GM12878 (cell line): ENCODE measurements at regions not wholly inside any gene's neighbourhood (a gene's known extent, or its start where the extent isn't known, plus 50 kb on each side); places are given as distances from the start of the nearest gene placed in this dataset.
A peak's percentile ranks its signal among the peaks of the same experiment; 100 is the strongest.

Experiments used
- ATAC-seq: fragments of 200-7000 bp; cut with Tn5 transposase; 3 replicates; pipeline ENCODE4 v1.9.1; 2020; ENCODE audit warnings: mild to moderate bottlenecking, moderate library complexity
- BruUV-seq: library from RNA; stranded (reverse); fragments of 400-500 nt; replicated peaks from 2 replicates; lab custom pipeline; 2021; lab: Mats Ljungman, UMichigan
- CTCF ChIA-PET: fragments of 300-600 bp; sonication (Branson Sonifier 250); formaldehyde crosslinking; extraction: SDS; loops from one replicate; lab custom pipeline; 2021; ENCODE audit warnings: inconsistent platforms; lab: Yijun Ruan, JAX
- POLR2A ChIA-PET: fragments of 350-600 bp; formaldehyde crosslinking; extraction: SDS; loops from one replicate; lab custom pipeline; 2021; ENCODE audit warnings: inconsistent platforms; lab: Charles Lee
- RAD21 ChIA-PET: fragments of 300-600 bp; sonication (Branson Sonifier 250); formaldehyde crosslinking; loops from one replicate; lab custom pipeline; 2023; ENCODE audit warnings: antibody characterized with exemption; ENCODE audit not compliant: unreplicated experiment; lab: Charles Lee
- SMC1A ChIA-PET: fragments of 300-600 bp; sonication (Branson Sonifier 250); formaldehyde crosslinking; loops from one replicate; lab custom pipeline; 2023; ENCODE audit not compliant: unreplicated experiment, uncharacterized antibody; lab: Charles Lee
- DNase-seq: peaks from one replicate; pipeline ENCODE4 v3.0.0-alpha.2; 2011; ENCODE audit warnings: low read depth, low spot score
- FAIRE-seq: peaks from 3 replicates; lab custom pipeline; 2011; peaks lifted over from hg19 to GRCh38; lab: Jason Lieb, UNC
- H2AFZ ChIP-seq: 2 replicates; pipeline ENCODE4 v1.6.0; 2011; ENCODE audit warnings: low read depth, low read length, control low read depth; ENCODE audit not compliant: control insufficient read depth
- H3K27ac ChIP-seq: 2 replicates; pipeline ENCODE4 v1.5.1; 2011; ENCODE audit warnings: control low read depth; ENCODE audit not compliant: control insufficient read depth, insufficient read depth
- H3K27me3 ChIP-seq, 2 experiments: replicated peaks in 1 of 2; 2 replicates each; pipeline versions ENCODE4 v1.6.0 to v1.6.1; 2011; ENCODE audit warnings: low read length in 1 of 2; ENCODE audit not compliant: control insufficient read depth in 2 of 2, insufficient read depth in 2 of 2
- H3K36me3 ChIP-seq, 2 experiments: 2 replicates each; pipeline ENCODE4 v1.5.1; 2011; ENCODE audit warnings: low read length in 1 of 2; ENCODE audit not compliant: control insufficient read depth in 2 of 2, insufficient read depth in 2 of 2
- H3K4me1 ChIP-seq: 2 replicates; pipeline ENCODE4 v1.6.1; 2011; ENCODE audit warnings: mild to moderate bottlenecking, low read length, moderate library complexity, mixed read lengths; ENCODE audit not compliant: control insufficient read depth, insufficient read depth
- H3K4me2 ChIP-seq: 2 replicates; pipeline ENCODE4 v1.6.0; 2011; ENCODE audit warnings: control low read depth; ENCODE audit not compliant: control insufficient read depth, insufficient read depth
- H3K4me3 ChIP-seq: fragments of 200-600 bp; sonication (generic); 2 replicates; pipeline ENCODE4 v1.5.1; 2016
- H3K79me2 ChIP-seq: 2 replicates; pipeline ENCODE4 v1.6.0; 2011; ENCODE audit warnings: low read length; ENCODE audit not compliant: control insufficient read depth, insufficient read depth
- H3K9ac ChIP-seq: 2 replicates; pipeline ENCODE4 v1.8.0; 2011; ENCODE audit warnings: low read length, control low read depth, mixed read lengths; ENCODE audit not compliant: control insufficient read depth, insufficient read depth
- H3K9me3 ChIP-seq: replicated peaks from 3 replicates; pipeline ENCODE4 v1.5.1; 2011; ENCODE audit warnings: mild to moderate bottlenecking, low read length; ENCODE audit not compliant: control insufficient read depth, insufficient read depth
- H4K20me1 ChIP-seq: 2 replicates; pipeline ENCODE4 v1.6.0; 2011; ENCODE audit not compliant: control insufficient read depth, insufficient read depth
- CHD1 ChIP-seq: IDR thresholded peaks from 2 replicates; pipeline ENCODE4 v1.6.1; 2012; ENCODE audit warnings: low read depth, low read length, improper control_type of control experiment
- ESRRA ChIP-seq: IDR thresholded peaks from 2 replicates; pipeline ENCODE4 v1.6.1; 2012; ENCODE audit warnings: mild to moderate bottlenecking, low read length, improper control_type of control experiment
- GABPA ChIP-seq: IDR thresholded peaks from 2 replicates; pipeline ENCODE4 v1.6.1; 2014; ENCODE audit warnings: antibody characterized with exemption, low read depth, mild to moderate bottlenecking, inconsistent platforms
- HDGF ChIP-seq: fragments of 450-650 bp; IDR thresholded peaks from 2 replicates; pipeline ENCODE4 v1.6.1; 2016; ENCODE audit warnings: antibody characterized with exemption
- RFX5 ChIP-seq: IDR thresholded peaks from 2 replicates; pipeline ENCODE4 v1.6.1; 2011; ENCODE audit warnings: low read depth, low read length, improper control_type of control experiment
- SPI1 ChIP-seq: IDR thresholded peaks from 2 replicates; pipeline ENCODE4 v1.6.1; 2011; ENCODE audit warnings: low read depth, mild to moderate bottlenecking, low read length, moderate library complexity, borderline replicate concordance; ENCODE audit not compliant: insufficient read depth
- SREBF1 ChIP-seq: IDR thresholded peaks from 2 replicates; pipeline ENCODE4 v1.6.1; 2012; ENCODE audit warnings: mild to moderate bottlenecking, low read length
- STAT3 ChIP-seq: IDR thresholded peaks from 2 replicates; pipeline ENCODE4 v1.6.1; 2011; ENCODE audit warnings: low read depth, low read length, improper control_type of control experiment
- TAF1 ChIP-seq: IDR thresholded peaks from 2 replicates; pipeline ENCODE4 v1.6.1; 2011; ENCODE audit warnings: mild to moderate bottlenecking, low read depth, low read length, borderline replicate concordance
- TCF3 ChIP-seq: IDR thresholded peaks from 2 replicates; pipeline ENCODE4 v1.6.1; 2012; ENCODE audit warnings: low read depth, mild to moderate bottlenecking, low read length, borderline replicate concordance; ENCODE audit not compliant: insufficient read depth
- ZNF217 ChIP-seq: fragments of 450-650 bp; IDR thresholded peaks from 2 replicates; pipeline ENCODE4 v1.6.1; 2017; ENCODE audit warnings: antibody characterized with exemption, mild to moderate bottlenecking
- WGBS: methylation state at CpG from one replicate; pipeline ENCODE4 v1.1.6; 2016; ENCODE audit warnings: low lambda C conversion rate; ENCODE audit not compliant: insufficient replicate concordance, insufficient coverage; ENCODE audit errors: missing lambda C conversion rate; 5-methylcytosine and 5-hydroxymethylcytosine counted together
- in situ Hi-C: fragments of 300-500 bp; cut with MboI; formaldehyde crosslinking; loops from 9 replicates; pipeline ENCODE4 v1.14.3; 2018; ENCODE audit warnings: mixed read lengths
- intact Hi-C: fragments of 100-400 bp; cut with micrococcal nuclease; formaldehyde crosslinking; loops from one replicate; pipeline ENCODE4 v1.14.2; 2022; ENCODE audit not compliant: unreplicated experiment
- TF ChIP-seq, protein P1 (sequence below): fragments of 450-650 bp; formaldehyde crosslinking; IDR thresholded peaks from 2 replicates; pipeline ENCODE4 v1.4.0; 2020; ENCODE audit warnings: mild to moderate bottlenecking, moderate library complexity
- TF ChIP-seq, protein P2 (sequence below): IDR thresholded peaks from 2 replicates; pipeline ENCODE4 v1.6.1; 2012; ENCODE audit warnings: mild to moderate bottlenecking, low read depth, low read length
- TF ChIP-seq, protein P3 (sequence below): fragments of 450-650 bp; IDR thresholded peaks from 2 replicates; pipeline ENCODE4 v1.6.1; 2017; ENCODE audit warnings: mild to moderate bottlenecking
- TF ChIP-seq, protein P4 (sequence below): IDR thresholded peaks from 2 replicates; pipeline ENCODE4 v1.6.1; 2012; ENCODE audit warnings: low read depth, low read length, improper control_type of control experiment

DNA sequence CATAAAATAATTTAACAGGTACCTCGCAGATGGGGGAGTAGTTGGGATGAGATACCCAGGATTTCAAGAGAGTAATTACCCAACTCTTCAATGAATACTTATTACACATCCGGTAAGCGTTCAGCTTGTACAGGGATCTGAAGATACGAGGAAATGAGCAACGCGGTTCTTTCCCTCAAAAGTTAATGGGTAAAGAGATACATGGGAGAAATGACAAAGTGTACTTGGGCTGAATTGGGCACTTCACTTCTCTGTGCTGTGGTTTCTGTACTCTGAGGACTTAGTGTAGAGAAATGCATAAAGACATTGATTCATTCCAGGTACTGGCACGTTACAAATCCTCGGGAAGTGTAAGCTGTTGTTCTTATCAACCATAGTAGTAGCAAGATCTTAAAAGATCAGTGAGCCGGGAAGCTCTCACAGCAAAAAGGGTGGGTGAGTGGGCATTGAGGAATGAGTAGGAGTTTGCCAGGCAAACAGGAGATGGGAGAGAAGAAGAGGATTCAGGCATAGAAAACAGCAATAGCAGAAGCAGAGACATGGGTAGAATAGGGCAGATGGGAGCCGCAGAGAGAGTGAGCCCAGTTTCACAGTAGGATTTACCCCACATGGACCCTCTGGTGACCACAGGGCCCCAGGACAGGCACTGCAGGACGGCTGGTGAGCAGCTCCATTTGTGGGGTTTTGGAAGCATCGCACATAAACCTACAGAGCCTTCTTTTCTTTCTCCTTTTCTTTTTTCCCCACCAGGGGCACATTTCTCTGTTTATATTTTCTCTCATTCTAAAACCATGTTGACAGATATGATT lies 304.3 kb upstream of the PITRM1 start:
- no TSS peak for BruUV-seq
- Histone ChIP-seq H3K27me3 (no peaks in the 10 kb centered on the region), H3K36me3 (no peaks in the 10 kb centered on the region), H3K27ac (peak overlapping the region; percentile 79), H4K20me1 (no peaks in the 10 kb centered on the region), H3K9ac (no peak overlapping the region), H3K79me2 (no peaks in the 10 kb centered on the region), H2AFZ (peak overlapping the region; percentile 32), H3K4me2 (peak overlapping the region; percentile 9; the same call in 1 of the 2 replicates), H3K4me3 (no peak overlapping the region), H3K4me1 (peaks cover 30% of the 10 kb centered on the region), H3K9me3 (no peaks in the 10 kb centered on the region; the same call in 2 of the 3 replicates)
- DNase-seq = no peak
- SMC1A ChIA-PET = no interaction called here
- in situ Hi-C loops = no loop called here
- no peak for ATAC-seq
- FAIRE-seq = no peak
- 79% methylated on average over 12 of the region's 12 CpGs for WGBS
- POLR2A ChIA-PET = interaction anchor here (0.6 kb wide), 1 partner anchor 741 kb away, joined by 3 read pairs; no protein-coding TSS in a partner anchor
- intact Hi-C loops = loop anchor here (10.0 kb wide), 1 partner anchor 308 kb away; the partner anchor contains the start of gene KLF6
- RAD21 ChIA-PET = no interaction called here
- CTCF ChIA-PET = no interaction called here
- TF ChIP-seq, protein P1, sequence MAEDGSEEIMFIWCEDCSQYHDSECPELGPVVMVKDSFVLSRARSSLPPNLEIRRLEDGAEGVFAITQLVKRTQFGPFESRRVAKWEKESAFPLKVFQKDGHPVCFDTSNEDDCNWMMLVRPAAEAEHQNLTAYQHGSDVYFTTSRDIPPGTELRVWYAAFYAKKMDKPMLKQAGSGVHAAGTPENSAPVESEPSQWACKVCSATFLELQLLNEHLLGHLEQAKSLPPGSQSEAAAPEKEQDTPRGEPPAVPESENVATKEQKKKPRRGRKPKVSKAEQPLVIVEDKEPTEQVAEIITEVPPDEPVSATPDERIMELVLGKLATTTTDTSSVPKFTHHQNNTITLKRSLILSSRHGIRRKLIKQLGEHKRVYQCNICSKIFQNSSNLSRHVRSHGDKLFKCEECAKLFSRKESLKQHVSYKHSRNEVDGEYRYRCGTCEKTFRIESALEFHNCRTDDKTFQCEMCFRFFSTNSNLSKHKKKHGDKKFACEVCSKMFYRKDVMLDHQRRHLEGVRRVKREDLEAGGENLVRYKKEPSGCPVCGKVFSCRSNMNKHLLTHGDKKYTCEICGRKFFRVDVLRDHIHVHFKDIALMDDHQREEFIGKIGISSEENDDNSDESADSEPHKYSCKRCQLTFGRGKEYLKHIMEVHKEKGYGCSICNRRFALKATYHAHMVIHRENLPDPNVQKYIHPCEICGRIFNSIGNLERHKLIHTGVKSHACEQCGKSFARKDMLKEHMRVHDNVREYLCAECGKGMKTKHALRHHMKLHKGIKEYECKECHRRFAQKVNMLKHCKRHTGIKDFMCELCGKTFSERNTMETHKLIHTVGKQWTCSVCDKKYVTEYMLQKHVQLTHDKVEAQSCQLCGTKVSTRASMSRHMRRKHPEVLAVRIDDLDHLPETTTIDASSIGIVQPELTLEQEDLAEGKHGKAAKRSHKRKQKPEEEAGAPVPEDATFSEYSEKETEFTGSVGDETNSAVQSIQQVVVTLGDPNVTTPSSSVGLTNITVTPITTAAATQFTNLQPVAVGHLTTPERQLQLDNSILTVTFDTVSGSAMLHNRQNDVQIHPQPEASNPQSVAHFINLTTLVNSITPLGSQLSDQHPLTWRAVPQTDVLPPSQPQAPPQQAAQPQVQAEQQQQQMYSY = no peak
- TF ChIP-seq TCF3 = no peak
- TF ChIP-seq, protein P2, sequence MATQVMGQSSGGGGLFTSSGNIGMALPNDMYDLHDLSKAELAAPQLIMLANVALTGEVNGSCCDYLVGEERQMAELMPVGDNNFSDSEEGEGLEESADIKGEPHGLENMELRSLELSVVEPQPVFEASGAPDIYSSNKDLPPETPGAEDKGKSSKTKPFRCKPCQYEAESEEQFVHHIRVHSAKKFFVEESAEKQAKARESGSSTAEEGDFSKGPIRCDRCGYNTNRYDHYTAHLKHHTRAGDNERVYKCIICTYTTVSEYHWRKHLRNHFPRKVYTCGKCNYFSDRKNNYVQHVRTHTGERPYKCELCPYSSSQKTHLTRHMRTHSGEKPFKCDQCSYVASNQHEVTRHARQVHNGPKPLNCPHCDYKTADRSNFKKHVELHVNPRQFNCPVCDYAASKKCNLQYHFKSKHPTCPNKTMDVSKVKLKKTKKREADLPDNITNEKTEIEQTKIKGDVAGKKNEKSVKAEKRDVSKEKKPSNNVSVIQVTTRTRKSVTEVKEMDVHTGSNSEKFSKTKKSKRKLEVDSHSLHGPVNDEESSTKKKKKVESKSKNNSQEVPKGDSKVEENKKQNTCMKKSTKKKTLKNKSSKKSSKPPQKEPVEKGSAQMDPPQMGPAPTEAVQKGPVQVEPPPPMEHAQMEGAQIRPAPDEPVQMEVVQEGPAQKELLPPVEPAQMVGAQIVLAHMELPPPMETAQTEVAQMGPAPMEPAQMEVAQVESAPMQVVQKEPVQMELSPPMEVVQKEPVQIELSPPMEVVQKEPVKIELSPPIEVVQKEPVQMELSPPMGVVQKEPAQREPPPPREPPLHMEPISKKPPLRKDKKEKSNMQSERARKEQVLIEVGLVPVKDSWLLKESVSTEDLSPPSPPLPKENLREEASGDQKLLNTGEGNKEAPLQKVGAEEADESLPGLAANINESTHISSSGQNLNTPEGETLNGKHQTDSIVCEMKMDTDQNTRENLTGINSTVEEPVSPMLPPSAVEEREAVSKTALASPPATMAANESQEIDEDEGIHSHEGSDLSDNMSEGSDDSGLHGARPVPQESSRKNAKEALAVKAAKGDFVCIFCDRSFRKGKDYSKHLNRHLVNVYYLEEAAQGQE = no peak
- TF ChIP-seq ESRRA = no peak
- TF ChIP-seq, protein P3, sequence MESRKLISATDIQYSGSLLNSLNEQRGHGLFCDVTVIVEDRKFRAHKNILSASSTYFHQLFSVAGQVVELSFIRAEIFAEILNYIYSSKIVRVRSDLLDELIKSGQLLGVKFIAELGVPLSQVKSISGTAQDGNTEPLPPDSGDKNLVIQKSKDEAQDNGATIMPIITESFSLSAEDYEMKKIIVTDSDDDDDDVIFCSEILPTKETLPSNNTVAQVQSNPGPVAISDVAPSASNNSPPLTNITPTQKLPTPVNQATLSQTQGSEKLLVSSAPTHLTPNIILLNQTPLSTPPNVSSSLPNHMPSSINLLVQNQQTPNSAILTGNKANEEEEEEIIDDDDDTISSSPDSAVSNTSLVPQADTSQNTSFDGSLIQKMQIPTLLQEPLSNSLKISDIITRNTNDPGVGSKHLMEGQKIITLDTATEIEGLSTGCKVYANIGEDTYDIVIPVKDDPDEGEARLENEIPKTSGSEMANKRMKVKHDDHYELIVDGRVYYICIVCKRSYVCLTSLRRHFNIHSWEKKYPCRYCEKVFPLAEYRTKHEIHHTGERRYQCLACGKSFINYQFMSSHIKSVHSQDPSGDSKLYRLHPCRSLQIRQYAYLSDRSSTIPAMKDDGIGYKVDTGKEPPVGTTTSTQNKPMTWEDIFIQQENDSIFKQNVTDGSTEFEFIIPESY = no peak
- TF ChIP-seq, protein P4, sequence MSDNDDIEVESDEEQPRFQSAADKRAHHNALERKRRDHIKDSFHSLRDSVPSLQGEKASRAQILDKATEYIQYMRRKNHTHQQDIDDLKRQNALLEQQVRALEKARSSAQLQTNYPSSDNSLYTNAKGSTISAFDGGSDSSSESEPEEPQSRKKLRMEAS = no peak
- TF ChIP-seq TAF1 = no peak
- TF ChIP-seq SPI1 = no peak
- no peak for TF ChIP-seq HDGF
- no peak for TF ChIP-seq RFX5
- TF ChIP-seq CHD1 = no peak
- TF ChIP-seq SREBF1 = no peak
- no peak for TF ChIP-seq STAT3
- no peak for TF ChIP-seq GABPA
- TF ChIP-seq ZNF217 = no peak
